ENCODE measurements at regions not wholly inside any gene's neighbourhood (a gene's known extent, or its start where the extent isn't known, plus 50 kb on each side); places are given as distances from the start of the nearest gene placed in this dataset.

DNA sequence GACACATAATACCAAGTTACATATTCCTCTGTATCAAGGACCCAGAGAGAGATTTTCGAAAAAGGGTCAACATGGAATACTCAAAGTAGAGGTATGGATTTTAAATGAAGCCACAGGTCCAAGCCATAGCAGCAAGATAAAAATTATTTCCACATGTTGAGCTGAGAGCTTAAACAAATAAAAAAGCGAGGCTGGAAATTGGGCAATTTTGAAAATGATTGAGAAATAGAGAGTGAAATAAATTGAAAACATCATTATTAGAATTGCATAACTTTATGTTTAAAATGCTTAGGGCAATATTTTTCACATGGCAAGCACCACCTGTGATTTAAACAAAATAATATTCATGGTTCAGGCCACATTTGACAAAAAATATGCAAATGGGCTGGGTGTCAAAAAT, 1251.0 kb upstream of the USP15 start:
- TF ChIP-seq, protein P1, sequence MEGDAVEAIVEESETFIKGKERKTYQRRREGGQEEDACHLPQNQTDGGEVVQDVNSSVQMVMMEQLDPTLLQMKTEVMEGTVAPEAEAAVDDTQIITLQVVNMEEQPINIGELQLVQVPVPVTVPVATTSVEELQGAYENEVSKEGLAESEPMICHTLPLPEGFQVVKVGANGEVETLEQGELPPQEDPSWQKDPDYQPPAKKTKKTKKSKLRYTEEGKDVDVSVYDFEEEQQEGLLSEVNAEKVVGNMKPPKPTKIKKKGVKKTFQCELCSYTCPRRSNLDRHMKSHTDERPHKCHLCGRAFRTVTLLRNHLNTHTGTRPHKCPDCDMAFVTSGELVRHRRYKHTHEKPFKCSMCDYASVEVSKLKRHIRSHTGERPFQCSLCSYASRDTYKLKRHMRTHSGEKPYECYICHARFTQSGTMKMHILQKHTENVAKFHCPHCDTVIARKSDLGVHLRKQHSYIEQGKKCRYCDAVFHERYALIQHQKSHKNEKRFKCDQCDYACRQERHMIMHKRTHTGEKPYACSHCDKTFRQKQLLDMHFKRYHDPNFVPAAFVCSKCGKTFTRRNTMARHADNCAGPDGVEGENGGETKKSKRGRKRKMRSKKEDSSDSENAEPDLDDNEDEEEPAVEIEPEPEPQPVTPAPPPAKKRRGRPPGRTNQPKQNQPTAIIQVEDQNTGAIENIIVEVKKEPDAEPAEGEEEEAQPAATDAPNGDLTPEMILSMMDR (conservative IDR thresholded peaks at IDR 0.05; ENCODE audit: low read length), result no peak
- no peak for TF ChIP-seq EZH2phosphoT487 (IDR thresholded peaks at IDR 0.05; ENCODE audit: borderline replicate concordance)

Data from Loucy (cell line).